ENCODE measurements at regions not wholly inside any gene's neighbourhood (a gene's known extent, or its start where the extent isn't known, plus 50 kb on each side); places are given as distances from the start of the nearest gene placed in this dataset.

DNA sequence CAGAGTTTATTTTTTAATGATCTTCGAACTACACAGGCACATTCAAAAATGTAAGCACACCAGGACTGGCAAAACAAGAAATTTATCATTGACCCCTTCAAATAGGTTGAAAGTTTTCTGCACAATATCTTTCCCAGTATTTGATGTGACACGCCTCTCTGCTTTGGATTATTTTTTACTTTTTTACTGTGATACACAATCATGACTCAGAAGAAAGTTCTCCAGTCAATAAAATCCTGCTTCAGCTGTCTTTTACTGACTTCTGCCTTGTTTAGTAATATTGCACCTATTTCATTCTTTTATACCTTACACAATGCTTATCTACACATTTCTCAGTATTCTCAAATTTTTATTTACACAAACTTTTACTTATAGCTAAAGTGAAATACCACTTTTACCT, 1750.4 kb downstream of the PCDH9 start:
- TF ChIP-seq POLR2A (IDR thresholded peaks at IDR 0.05; ENCODE audit: low read length): no peak
- no peak for TF ChIP-seq GATA1 (IDR thresholded peaks at IDR 0.05; ENCODE audit: low read depth, low read length)
